ENCODE measurements at regions not wholly inside any gene's neighbourhood (a gene's known extent, or its start where the extent isn't known, plus 50 kb on each side); places are given as distances from the start of the nearest gene placed in this dataset.
"Not testable (repeated sequence)": the region's sequence is repeated elsewhere in the genome, so short reads cannot be mapped to it uniquely, and the experiment has no call there.

GRCh38 chr4:53942712-53943111, 121.7 kb downstream of the CHIC2 start:
- DNase-seq (no peak), ATAC-seq (no peak)
- intact Hi-C loops (cut with DNase I), result no loop called here
- Histone ChIP-seq H3K9me3 (peaks cover 5% of the 10 kb centered on the region), H3K4me1 (no peaks in the 10 kb centered on the region), H3K4me3 (no peak overlapping the region), H3K36me3 (no peaks in the 10 kb centered on the region), H3K27me3 (peaks cover 10% of the 10 kb centered on the region), H3K27ac (no peak overlapping the region)
- no peak for TF ChIP-seq CTCF (IDR thresholded peaks at IDR 0.05)

- no peaks in the 10 kb centered on the region for H3K27me3 ChIP-seq
- H3K27ac ChIP-seq, result no peak overlapping the region
- no peaks in the 10 kb centered on the region for H3K4me1 ChIP-seq
- H3K36me3 ChIP-seq, result no peaks in the 10 kb centered on the region
- H3K4me3 ChIP-seq, result no peak overlapping the region
- ATAC-seq (no peak), DNase-seq (no peak)
- intact Hi-C loops (cut with DNase I), result no loop called here
- no peak for TF ChIP-seq CTCF (IDR thresholded peaks at IDR 0.05)
- H3K9me3 ChIP-seq, result peaks cover 5% of the 10 kb centered on the region
Measured at GRCh38 chr4:53941331-53941730, 123.1 kb downstream of the CHIC2 start.

- H3K36me3 ChIP-seq; H3K27me3 ChIP-seq; ATAC-seq; H3K4me1 ChIP-seq; intact Hi-C loops (cut with DNase I); H3K4me3 ChIP-seq; H3K27ac ChIP-seq; DNase-seq; H3K9me3 ChIP-seq: not testable (repeated sequence)
Measured at GRCh38 chr4:53939892-53940291, 124.5 kb downstream of the CHIC2 start.

GRCh38 chr4:53937918-53938317, 126.5 kb downstream of the CHIC2 start:
- Histone ChIP-seq H3K36me3 (no peaks in the 10 kb centered on the region), H3K4me1 (no peaks in the 10 kb centered on the region), H3K27ac (no peak overlapping the region), H3K9me3 (peaks cover 5% of the 10 kb centered on the region), H3K27me3 (no peaks in the 10 kb centered on the region), H3K4me3 (no peak overlapping the region)
- ATAC-seq (no peak), DNase-seq (no peak)
- intact Hi-C loops (cut with DNase I), result no loop called here
- TF ChIP-seq CTCF (IDR thresholded peaks at IDR 0.05), result no peak

GRCh38 chr4:53937327-53937726, 127.1 kb downstream of the CHIC2 start:
- DNase-seq (no peak), ATAC-seq (no peak)
- H3K9me3 ChIP-seq, result peaks cover 5% of the 10 kb centered on the region
- no peaks in the 10 kb centered on the region for H3K4me1 ChIP-seq
- H3K36me3 ChIP-seq, result no peaks in the 10 kb centered on the region
- no peaks in the 10 kb centered on the region for H3K27me3 ChIP-seq
- no peak overlapping the region for H3K27ac ChIP-seq
- no peak overlapping the region for H3K4me3 ChIP-seq
- intact Hi-C loops (cut with DNase I), result no loop called here
- no peak for TF ChIP-seq CTCF (IDR thresholded peaks at IDR 0.05)

GRCh38 chr4:53935780-53936179, 128.6 kb downstream of the CHIC2 start:
- intact Hi-C loops (cut with DNase I), result no loop called here
- no peak overlapping the region for H3K4me3 ChIP-seq
- ATAC-seq (no peak), DNase-seq (no peak)
- no peaks in the 10 kb centered on the region for H3K27me3 ChIP-seq
- no peak overlapping the region for H3K27ac ChIP-seq
- no peak for TF ChIP-seq CTCF (IDR thresholded peaks at IDR 0.05)
- H3K36me3 ChIP-seq, result no peaks in the 10 kb centered on the region
- peaks cover 5% of the 10 kb centered on the region for H3K9me3 ChIP-seq
- no peaks in the 10 kb centered on the region for H3K4me1 ChIP-seq

Measured in upper lobe of right lung (tissue), 1 donor.